ENCODE measurements at regions not wholly inside any gene's neighbourhood (a gene's known extent, or its start where the extent isn't known, plus 50 kb on each side); places are given as distances from the start of the nearest gene placed in this dataset.

DNA sequence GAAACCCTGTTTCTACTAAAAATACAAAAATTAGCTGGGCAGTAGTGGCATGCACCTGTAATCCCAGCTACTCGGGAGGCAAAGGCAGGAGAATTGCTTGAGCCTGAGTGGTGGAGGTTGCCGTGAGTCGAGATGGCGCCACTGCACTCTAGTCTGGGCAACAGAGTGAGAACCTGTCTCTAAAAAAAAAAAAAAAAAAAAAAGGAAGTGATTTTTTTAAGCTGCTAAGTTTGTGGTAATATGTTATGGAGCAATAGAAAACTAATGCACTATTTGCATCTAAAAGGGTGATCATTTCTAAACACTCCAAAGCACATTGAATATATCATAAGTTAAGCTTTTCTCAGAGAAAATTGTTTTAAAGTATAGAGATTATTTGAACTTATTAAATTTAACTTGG lies 244.8 kb upstream of the SPAG17 start:
- Histone ChIP-seq H3K27me3 (ENCODE audit: control insufficient read depth in 1 of 2, insufficient read depth in 2 of 2, low read length in 2 of 2) (no peaks in the 10 kb centered on the region; a peak in 1 of 5 replicates), H3K79me2 (ENCODE audit: insufficient read depth, low read length) (no peaks in the 10 kb centered on the region), H4K20me1 (ENCODE audit: insufficient read depth, low read length) (no peaks in the 10 kb centered on the region), H3K9ac (ENCODE audit: insufficient read depth, low read depth, low read length) (no peak overlapping the region), H3K4me1 (ENCODE audit: insufficient read depth, low read length) (no peaks in the 10 kb centered on the region), H2AFZ (ENCODE audit: low read length) (no peak overlapping the region), H3K36me3 (replicated peaks in 1 of 2; ENCODE audit: control insufficient read depth in 1 of 2, insufficient read depth in 2 of 2, low read length in 2 of 2) (no peaks in the 10 kb centered on the region), H3K4me2 (ENCODE audit: low read depth, low read length) (no peak overlapping the region), H3K27ac (ENCODE audit: extremely low read length, insufficient read depth, low read length) (no peak overlapping the region), H3K4me3 (replicated peaks in 1 of 3; ENCODE audit: insufficient read depth in 1 of 3, low read depth in 2 of 3, low read length in 3 of 3) (no peak overlapping the region), H3K9me3 (ENCODE audit: low read length) (no peaks in the 10 kb centered on the region)
- in situ Hi-C loops (cut with HindIII; ENCODE audit: extremely low pct_ligation_motif_present, low pct_unique_long_range_greater_than_20kb) = no loop called here
- ATAC-seq (no peak), DNase-seq (ENCODE audit: low spot score) (no peak), FAIRE-seq (no peak)
- 0% methylated on average over 4 of the region's 4 CpGs for WGBS (ENCODE audit: low lambda C conversion rate)
- intact Hi-C loops (cut with micrococcal nuclease; ENCODE audit: unreplicated experiment) = no loop called here
- BruUV-seq (replicated peaks) = no TSS peak
- TF ChIP-seq, protein P1, sequence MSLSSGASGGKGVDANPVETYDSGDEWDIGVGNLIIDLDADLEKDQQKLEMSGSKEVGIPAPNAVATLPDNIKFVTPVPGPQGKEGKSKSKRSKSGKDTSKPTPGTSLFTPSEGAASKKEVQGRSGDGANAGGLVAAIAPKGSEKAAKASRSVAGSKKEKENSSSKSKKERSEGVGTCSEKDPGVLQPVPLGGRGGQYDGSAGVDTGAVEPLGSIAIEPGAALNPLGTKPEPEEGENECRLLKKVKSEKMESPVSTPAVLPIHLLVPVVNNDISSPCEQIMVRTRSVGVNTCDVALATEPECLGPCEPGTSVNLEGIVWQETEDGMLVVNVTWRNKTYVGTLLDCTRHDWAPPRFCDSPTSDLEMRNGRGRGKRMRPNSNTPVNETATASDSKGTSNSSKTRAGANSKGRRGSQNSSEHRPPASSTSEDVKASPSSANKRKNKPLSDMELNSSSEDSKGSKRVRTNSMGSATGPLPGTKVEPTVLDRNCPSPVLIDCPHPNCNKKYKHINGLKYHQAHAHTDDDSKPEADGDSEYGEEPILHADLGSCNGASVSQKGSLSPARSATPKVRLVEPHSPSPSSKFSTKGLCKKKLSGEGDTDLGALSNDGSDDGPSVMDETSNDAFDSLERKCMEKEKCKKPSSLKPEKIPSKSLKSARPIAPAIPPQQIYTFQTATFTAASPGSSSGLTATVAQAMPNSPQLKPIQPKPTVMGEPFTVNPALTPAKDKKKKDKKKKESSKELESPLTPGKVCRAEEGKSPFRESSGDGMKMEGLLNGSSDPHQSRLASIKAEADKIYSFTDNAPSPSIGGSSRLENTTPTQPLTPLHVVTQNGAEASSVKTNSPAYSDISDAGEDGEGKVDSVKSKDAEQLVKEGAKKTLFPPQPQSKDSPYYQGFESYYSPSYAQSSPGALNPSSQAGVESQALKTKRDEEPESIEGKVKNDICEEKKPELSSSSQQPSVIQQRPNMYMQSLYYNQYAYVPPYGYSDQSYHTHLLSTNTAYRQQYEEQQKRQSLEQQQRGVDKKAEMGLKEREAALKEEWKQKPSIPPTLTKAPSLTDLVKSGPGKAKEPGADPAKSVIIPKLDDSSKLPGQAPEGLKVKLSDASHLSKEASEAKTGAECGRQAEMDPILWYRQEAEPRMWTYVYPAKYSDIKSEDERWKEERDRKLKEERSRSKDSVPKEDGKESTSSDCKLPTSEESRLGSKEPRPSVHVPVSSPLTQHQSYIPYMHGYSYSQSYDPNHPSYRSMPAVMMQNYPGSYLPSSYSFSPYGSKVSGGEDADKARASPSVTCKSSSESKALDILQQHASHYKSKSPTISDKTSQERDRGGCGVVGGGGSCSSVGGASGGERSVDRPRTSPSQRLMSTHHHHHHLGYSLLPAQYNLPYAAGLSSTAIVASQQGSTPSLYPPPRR (CRISPR knock-in tag; IDR thresholded peaks at IDR 0.05; ENCODE audit: borderline replicate concordance) = no peak
- ChIA-PET POLR2A (no interaction called here), CTCF (ENCODE audit: low intra/inter-chr PET ratio, low total read pairs) (no interaction called here)

- Histone ChIP-seq H3K36me3 (replicated peaks in 1 of 2; ENCODE audit: control insufficient read depth in 1 of 2, insufficient read depth in 2 of 2, low read length in 2 of 2) (no peaks in the 10 kb centered on the region), H3K9ac (ENCODE audit: insufficient read depth, low read depth, low read length) (no peak overlapping the region), H3K4me2 (ENCODE audit: low read depth, low read length) (no peak overlapping the region), H3K27me3 (ENCODE audit: control insufficient read depth in 1 of 2, insufficient read depth in 2 of 2, low read length in 2 of 2) (no peaks in the 10 kb centered on the region), H3K4me1 (ENCODE audit: insufficient read depth, low read length) (no peaks in the 10 kb centered on the region), H3K4me3 (replicated peaks in 1 of 3; ENCODE audit: insufficient read depth in 1 of 3, low read depth in 2 of 3, low read length in 3 of 3) (no peak overlapping the region), H3K9me3 (ENCODE audit: low read length) (no peaks in the 10 kb centered on the region), H4K20me1 (ENCODE audit: insufficient read depth, low read length) (no peaks in the 10 kb centered on the region), H2AFZ (ENCODE audit: low read length) (no peak overlapping the region), H3K27ac (ENCODE audit: extremely low read length, insufficient read depth, low read length) (no peak overlapping the region), H3K79me2 (ENCODE audit: insufficient read depth, low read length) (no peaks in the 10 kb centered on the region)
- DNase-seq (ENCODE audit: low spot score) (no peak), FAIRE-seq (no peak), ATAC-seq (no peak)
- CTCF ChIA-PET (ENCODE audit: low intra/inter-chr PET ratio, low total read pairs) = no interaction called here
- WGBS (ENCODE audit: low lambda C conversion rate) = 23% methylated on average over 4 of the region's 4 CpGs
- intact Hi-C loops (cut with micrococcal nuclease; ENCODE audit: unreplicated experiment) (no loop called here), in situ Hi-C loops (cut with HindIII; ENCODE audit: extremely low pct_ligation_motif_present, low pct_unique_long_range_greater_than_20kb) (no loop called here)
- POLR2A ChIA-PET = no interaction called here
- no TSS peak for BruUV-seq (replicated peaks)
- TF ChIP-seq GATAD1 (CRISPR knock-in tag; IDR thresholded peaks at IDR 0.05) = no peak
- TF ChIP-seq ZNF646 (CRISPR knock-in tag; IDR thresholded peaks at IDR 0.05) = no peak
These were observed 236.9 kb upstream of the SPAG17 start for GRCh38 chr1:118421868-118422350.
